Ovary (tissue), 3 donors: ENCODE measurements at regions not wholly inside any gene's neighbourhood (a gene's known extent, or its start where the extent isn't known, plus 50 kb on each side); places are given as distances from the start of the nearest gene placed in this dataset.

Experiments used
- EP300 ChIP-seq: sonication (generic); formaldehyde crosslinking; IDR thresholded peaks from one replicate; pipeline ENCODE4 v1.6.1; 2017; ENCODE audit warnings: antibody characterized with exemption
- TF ChIP-seq, protein P1 (sequence below), 3 donors: fragments of 450-650 bp in 2 of 3; fragments of 200-600 bp in 1 of 3; IDR thresholded peaks; one replicate each; pipeline versions ENCODE4 v1.5.1 to v1.8.0; 2016 to 2022; ENCODE audit warnings: antibody characterized with exemption in 3 of 3, mild to moderate bottlenecking in 1 of 3
- donor health status: DM: no; HTN: no; CAD: no.

DNA sequence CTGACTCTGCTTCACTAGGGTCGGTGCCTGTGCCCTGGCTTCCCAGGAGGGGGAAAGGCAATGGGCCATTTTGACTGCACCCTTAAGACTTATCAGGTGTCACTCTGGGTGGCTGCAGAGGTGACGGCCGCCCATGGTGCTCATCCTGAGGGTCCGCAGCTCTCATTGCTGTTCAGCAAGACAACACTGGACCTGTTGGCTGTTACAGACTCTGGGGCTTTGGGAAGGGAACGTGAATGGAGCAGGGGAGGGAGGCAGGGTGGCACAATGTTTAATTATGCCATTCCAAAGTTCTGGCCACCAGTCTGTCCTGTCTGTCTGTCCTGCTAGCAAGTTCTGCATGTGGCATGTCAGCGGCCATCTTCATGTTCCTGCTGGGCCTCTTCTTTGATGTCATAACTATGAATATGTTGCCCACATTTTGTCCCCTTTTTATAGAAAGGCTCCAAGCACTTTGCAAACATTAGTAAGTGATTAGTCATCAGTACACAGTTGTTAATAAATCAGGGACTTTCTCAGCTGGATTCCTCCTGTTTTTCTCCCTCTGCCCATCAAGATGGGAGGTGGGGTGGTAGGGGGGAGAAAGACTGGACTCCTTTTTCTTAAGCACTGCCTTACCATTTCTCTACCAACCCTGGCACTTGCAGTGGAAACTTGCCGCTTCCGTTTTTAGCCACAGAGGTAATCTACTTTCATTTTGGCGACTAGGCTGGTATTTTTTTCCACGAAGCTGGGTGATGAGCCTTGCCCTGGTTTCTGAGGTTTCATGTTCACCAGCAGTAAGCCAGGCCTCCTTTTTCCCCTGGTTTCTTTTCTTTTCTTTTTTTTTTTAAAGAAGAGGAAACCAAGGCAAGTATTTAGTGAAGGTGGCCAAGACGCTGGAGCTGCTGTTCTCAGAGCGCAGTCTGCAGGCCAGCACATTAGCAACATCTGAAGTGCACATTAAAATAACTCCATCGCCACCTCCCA lies 88.6 kb upstream of the TRIM2 start:
- TF ChIP-seq, protein P1, sequence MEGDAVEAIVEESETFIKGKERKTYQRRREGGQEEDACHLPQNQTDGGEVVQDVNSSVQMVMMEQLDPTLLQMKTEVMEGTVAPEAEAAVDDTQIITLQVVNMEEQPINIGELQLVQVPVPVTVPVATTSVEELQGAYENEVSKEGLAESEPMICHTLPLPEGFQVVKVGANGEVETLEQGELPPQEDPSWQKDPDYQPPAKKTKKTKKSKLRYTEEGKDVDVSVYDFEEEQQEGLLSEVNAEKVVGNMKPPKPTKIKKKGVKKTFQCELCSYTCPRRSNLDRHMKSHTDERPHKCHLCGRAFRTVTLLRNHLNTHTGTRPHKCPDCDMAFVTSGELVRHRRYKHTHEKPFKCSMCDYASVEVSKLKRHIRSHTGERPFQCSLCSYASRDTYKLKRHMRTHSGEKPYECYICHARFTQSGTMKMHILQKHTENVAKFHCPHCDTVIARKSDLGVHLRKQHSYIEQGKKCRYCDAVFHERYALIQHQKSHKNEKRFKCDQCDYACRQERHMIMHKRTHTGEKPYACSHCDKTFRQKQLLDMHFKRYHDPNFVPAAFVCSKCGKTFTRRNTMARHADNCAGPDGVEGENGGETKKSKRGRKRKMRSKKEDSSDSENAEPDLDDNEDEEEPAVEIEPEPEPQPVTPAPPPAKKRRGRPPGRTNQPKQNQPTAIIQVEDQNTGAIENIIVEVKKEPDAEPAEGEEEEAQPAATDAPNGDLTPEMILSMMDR (IDR thresholded peaks at IDR 0.05): no peak
- TF ChIP-seq EP300: no peak
